22Rv1 (cell line): ENCODE measurements at regions not wholly inside any gene's neighbourhood (a gene's known extent, or its start where the extent isn't known, plus 50 kb on each side); places are given as distances from the start of the nearest gene placed in this dataset.
"Not testable (repeated sequence)": the region's sequence is repeated elsewhere in the genome, so short reads cannot be mapped to it uniquely, and the experiment has no call there.

ENCODE experiments used
- H3K27ac ChIP-seq: fragments of 450-650 bp; 2 replicates; pipeline ENCODE4 v1.5.1; 2017
- ZFX ChIP-seq: fragments of 450-650 bp; IDR thresholded peaks from 2 replicates; pipeline ENCODE4 v1.6.1; 2017; ENCODE audit warnings: antibody characterized with exemption, borderline replicate concordance
- TF ChIP-seq, protein P1 (sequence below): fragments of 450-650 bp; IDR thresholded peaks from 2 replicates; pipeline ENCODE4 v1.5.1; 2017; ENCODE audit warnings: mild to moderate bottlenecking

- H3K27ac ChIP-seq = no peak overlapping the region
- TF ChIP-seq, protein P1, sequence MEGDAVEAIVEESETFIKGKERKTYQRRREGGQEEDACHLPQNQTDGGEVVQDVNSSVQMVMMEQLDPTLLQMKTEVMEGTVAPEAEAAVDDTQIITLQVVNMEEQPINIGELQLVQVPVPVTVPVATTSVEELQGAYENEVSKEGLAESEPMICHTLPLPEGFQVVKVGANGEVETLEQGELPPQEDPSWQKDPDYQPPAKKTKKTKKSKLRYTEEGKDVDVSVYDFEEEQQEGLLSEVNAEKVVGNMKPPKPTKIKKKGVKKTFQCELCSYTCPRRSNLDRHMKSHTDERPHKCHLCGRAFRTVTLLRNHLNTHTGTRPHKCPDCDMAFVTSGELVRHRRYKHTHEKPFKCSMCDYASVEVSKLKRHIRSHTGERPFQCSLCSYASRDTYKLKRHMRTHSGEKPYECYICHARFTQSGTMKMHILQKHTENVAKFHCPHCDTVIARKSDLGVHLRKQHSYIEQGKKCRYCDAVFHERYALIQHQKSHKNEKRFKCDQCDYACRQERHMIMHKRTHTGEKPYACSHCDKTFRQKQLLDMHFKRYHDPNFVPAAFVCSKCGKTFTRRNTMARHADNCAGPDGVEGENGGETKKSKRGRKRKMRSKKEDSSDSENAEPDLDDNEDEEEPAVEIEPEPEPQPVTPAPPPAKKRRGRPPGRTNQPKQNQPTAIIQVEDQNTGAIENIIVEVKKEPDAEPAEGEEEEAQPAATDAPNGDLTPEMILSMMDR = no peak
- TF ChIP-seq ZFX = no peak
Observed at GRCh38 chr3:158026236-158026635, 80.0 kb downstream of the SHOX2 start.

GRCh38 chr3:158019897-158020296 is 86.3 kb downstream of the SHOX2 start:
- H3K27ac ChIP-seq = not testable (repeated sequence)

DNA sequence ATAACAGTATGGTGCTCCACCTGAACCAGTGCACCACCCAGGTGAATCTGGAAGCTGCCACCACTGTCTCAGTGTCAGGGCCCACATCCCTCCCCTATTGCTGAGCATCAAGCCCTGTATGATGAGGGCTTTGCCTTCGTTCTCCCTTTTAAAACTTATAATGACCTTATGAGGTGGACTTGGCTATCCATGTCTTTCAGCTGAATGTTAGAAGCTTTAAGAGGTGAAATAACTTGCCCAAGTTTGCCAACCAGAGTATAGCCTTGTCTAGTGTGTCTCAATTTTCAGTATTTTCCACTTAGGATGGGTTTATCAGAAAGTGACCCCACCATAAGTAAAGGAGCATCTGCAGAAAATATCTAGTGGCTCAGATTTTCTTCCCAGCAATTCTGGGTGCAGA is 87.8 kb downstream of the SHOX2 start:
- H3K27ac ChIP-seq = no peak overlapping the region
- no peak for TF ChIP-seq ZFX
- TF ChIP-seq, protein P1 = no peak

DNA sequence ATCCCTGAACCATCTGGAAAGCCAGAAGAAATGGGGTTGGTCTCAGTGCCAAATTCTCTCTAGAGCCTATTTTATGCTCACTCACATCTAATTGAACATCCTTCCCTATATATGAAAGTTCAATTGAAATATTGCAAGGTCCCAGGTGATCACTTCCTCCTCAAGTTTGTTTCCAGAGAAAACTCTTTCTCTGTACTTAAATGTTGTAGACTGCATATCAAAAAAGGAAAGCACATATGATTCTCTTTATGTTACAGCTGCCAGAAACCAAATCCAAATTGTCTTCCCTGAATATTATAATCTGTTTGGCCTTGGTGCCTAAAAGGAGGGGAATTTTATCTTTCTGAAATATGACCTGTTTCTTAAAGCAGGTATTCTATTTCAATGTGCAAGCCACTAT is 93.3 kb downstream of the SHOX2 start:
- no peak for TF ChIP-seq ZFX
- TF ChIP-seq, protein P1 = no peak

GRCh38 chr3:158005391-158006100 is 100.7 kb downstream of the SHOX2 start:
- H3K27ac ChIP-seq = no peak overlapping the region
- TF ChIP-seq, protein P1 = no peak
- TF ChIP-seq ZFX = no peak

More for the DNA sequence above, 93.3 kb downstream of the SHOX2 start:
- H3K27ac ChIP-seq = no peak overlapping the region

GRCh38 chr3:157999246-157999645 is 107.0 kb downstream of the SHOX2 start:
- no peak overlapping the region for H3K27ac ChIP-seq
- TF ChIP-seq ZFX = no peak
- TF ChIP-seq, protein P1 = no peak

DNA sequence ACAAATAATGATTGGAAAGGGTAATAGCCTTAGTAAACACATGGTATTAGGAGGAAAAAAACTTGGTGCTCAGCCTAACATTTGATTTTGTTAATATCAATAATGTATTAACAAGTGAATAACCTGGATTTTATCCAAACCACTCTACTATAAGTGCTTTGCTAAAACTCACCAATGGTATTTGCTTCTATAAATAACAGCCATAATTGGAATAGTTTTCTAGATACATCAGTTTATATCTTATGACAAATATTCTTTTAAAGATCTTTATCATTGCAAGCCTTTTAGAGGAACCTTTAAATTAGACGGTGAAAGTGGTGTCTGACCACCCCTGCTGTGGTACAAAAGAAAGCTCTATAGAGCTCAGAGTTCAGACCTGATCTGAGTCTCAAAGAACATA is 123.9 kb downstream of the SHOX2 start:
- no peak overlapping the region for H3K27ac ChIP-seq
- TF ChIP-seq, protein P1 = no peak
- no peak for TF ChIP-seq ZFX

DNA sequence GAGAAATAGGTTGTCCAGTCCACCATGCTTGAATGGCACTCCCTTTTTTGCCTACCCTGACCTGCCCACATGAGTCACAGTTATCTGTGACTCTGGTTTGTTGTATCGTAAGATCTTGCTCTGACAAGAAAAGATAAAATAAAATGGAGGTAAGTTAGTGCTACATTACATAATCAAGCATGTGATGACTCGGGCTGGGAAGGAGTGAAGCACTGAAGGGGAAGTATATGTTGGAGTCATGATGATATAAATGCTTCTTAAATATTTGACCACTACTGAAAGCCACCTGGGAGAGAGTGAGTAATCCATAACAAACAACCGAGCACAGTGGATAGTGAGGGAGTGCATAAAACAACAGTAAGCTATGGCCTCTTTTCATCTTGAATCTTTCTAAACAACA is 124.4 kb downstream of the SHOX2 start:
- TF ChIP-seq, protein P1 = no peak
- TF ChIP-seq ZFX = no peak
- H3K27ac ChIP-seq = no peak overlapping the region
